SK-N-SH (cell line): ENCODE measurements at regions not wholly inside any gene's neighbourhood (a gene's known extent, or its start where the extent isn't known, plus 50 kb on each side); places are given as distances from the start of the nearest gene placed in this dataset.

ENCODE experiments used
- CTCF ChIA-PET: fragments of 300-600, 350-600 bp; formaldehyde crosslinking; extraction: SDS; loops from one replicate; lab custom pipeline; 2021; lab: Yijun Ruan, JAX
- POLR2A ChIA-PET: fragments of 350-600 bp; sonication (Branson Sonifier 250); formaldehyde crosslinking; extraction: SDS; loops from one replicate; lab custom pipeline; 2020; ENCODE audit warnings: antibody characterized with exemption, inconsistent platforms; lab: Yijun Ruan, JAX
- DNase-seq: peaks from one replicate; pipeline ENCODE4 v3.0.0; 2012
- H2AFZ ChIP-seq: fragments of 200-600 bp; sonication (generic); 2 replicates; pipeline ENCODE4 v1.8.1; 2016; ENCODE audit warnings: antibody characterized with exemption, mild to moderate bottlenecking, low read depth
- H3F3A ChIP-seq: fragments of 200-600 bp; sonication (generic); replicated peaks from 2 replicates; pipeline ENCODE3; 2016; ENCODE audit warnings: antibody characterized with exemption, mild to moderate bottlenecking; ENCODE audit not compliant: insufficient read depth
- H3K27ac ChIP-seq, 2 experiments: fragments of 200-500 bp in 1 of 2; fragments of 200-600 bp in 1 of 2; sonication (Bioruptor generic) in 1 of 2; sonication (generic), shearing (Covaris generic) in 1 of 2; 2 replicates each; pipeline versions ENCODE4 v1.5.1 to v1.6.1; 2014 to 2016; ENCODE audit warnings: low read depth in 2 of 2, inconsistent platforms in 1 of 2, low read length in 1 of 2, mild to moderate bottlenecking in 1 of 2, mixed read lengths in 1 of 2
- H3K27me3 ChIP-seq: fragments of 200-600 bp; sonication (generic), shearing (Covaris generic); 2 replicates; pipeline ENCODE4 v1.6.1; 2016; ENCODE audit warnings: mixed run types; ENCODE audit not compliant: insufficient read depth
- H3K36me3 ChIP-seq, 2 experiments: fragments of 200-500 bp in 1 of 2; fragments of 200-600 bp in 1 of 2; sonication (Bioruptor generic) in 1 of 2; sonication (generic) in 1 of 2; replicated peaks in 1 of 2; 2 replicates each; pipeline versions ENCODE3 to v1.5.1; 2014 to 2016; ENCODE audit warnings: low read length in 1 of 2, mild to moderate bottlenecking in 1 of 2; ENCODE audit not compliant: insufficient read depth in 2 of 2, control insufficient read depth in 1 of 2
- H3K4me1 ChIP-seq, 2 experiments: fragments of 200-500 bp in 1 of 2; fragments of 200-600 bp in 1 of 2; sonication (Bioruptor generic) in 1 of 2; sonication (generic), shearing (Covaris generic) in 1 of 2; 2 replicates each; pipeline versions ENCODE4 v1.5.1 to v1.6.1; 2014 to 2016; ENCODE audit warnings: low read depth in 1 of 2, low read length in 1 of 2, mixed run types in 1 of 2; ENCODE audit not compliant: insufficient read depth in 2 of 2, control insufficient read depth in 1 of 2
- H3K4me2 ChIP-seq: fragments of 200-600 bp; sonication (generic), shearing (Covaris generic); 2 replicates; pipeline ENCODE4 v1.6.1; 2017; ENCODE audit warnings: mixed run types
- H3K4me3 ChIP-seq, 2 experiments: fragments of 200-500 bp in 1 of 2; fragments of 200-600 bp in 1 of 2; sonication (Bioruptor generic) in 1 of 2; sonication (generic), shearing (Covaris generic) in 1 of 2; 2 replicates each; pipeline versions ENCODE4 v1.5.1 to v1.8.1; 2014 to 2016; ENCODE audit warnings: low read depth in 2 of 2, inconsistent platforms in 1 of 2, low read length in 1 of 2, mild to moderate bottlenecking in 1 of 2, mixed read lengths in 1 of 2, moderate library complexity in 1 of 2
- H3K79me2 ChIP-seq: fragments of 200-600 bp; sonication (generic); 2 replicates; pipeline ENCODE4 v1.8.1; 2017; ENCODE audit warnings: mild to moderate bottlenecking; ENCODE audit not compliant: insufficient read depth
- H3K9ac ChIP-seq: fragments of 200-600 bp; sonication (generic); 2 replicates; pipeline ENCODE4 v1.6.1; 2017; ENCODE audit warnings: mixed run types
- H3K9me2 ChIP-seq: fragments of 200-600 bp; sonication (generic); 2 replicates; pipeline ENCODE4 v1.6.1; 2017; ENCODE audit warnings: mixed run types
- H3K9me3 ChIP-seq: fragments of 200-600 bp; sonication (generic); 2 replicates; pipeline ENCODE4 v1.6.1; 2017; ENCODE audit warnings: mixed run types, mild to moderate bottlenecking, moderate library complexity
- H4K20me1 ChIP-seq: fragments of 200-600 bp; sonication (generic); 2 replicates; pipeline ENCODE4 v1.6.1; 2017; ENCODE audit warnings: mild to moderate bottlenecking, mixed run types; ENCODE audit not compliant: insufficient read depth
- CHD2 ChIP-seq: fragments of 150-350 bp; IDR thresholded peaks from 2 replicates; pipeline ENCODE4 v1.6.1; 2018; ENCODE audit warnings: low read length; ENCODE audit not compliant: partially characterized antibody
- CTCF ChIP-seq: fragments of 200-600 bp; sonication (generic); IDR thresholded peaks from 2 replicates; pipeline ENCODE4 v1.6.1; 2017; ENCODE audit warnings: antibody characterized with exemption, mild to moderate bottlenecking, moderate library complexity
- ELF1 ChIP-seq: IDR thresholded peaks from 2 replicates; pipeline ENCODE4 v1.4.0; 2012
- EZH2phosphoT487 ChIP-seq: fragments of 200-600 bp; sonication (generic); IDR thresholded peaks from 2 replicates; pipeline ENCODE4 v1.6.1; 2017; ENCODE audit warnings: low read depth, mixed run types, mild to moderate bottlenecking, antibody characterized with exemption, moderate library complexity, borderline replicate concordance
- FOSL2 ChIP-seq: IDR thresholded peaks from 2 replicates; pipeline ENCODE4 v1.4.0; 2012; ENCODE audit warnings: low read depth, mild to moderate bottlenecking, moderate library complexity, borderline replicate concordance
- FOXJ3 ChIP-seq: sonication (generic); formaldehyde crosslinking; IDR thresholded peaks from 2 replicates; pipeline ENCODE4 v1.5.1; 2020; ENCODE audit warnings: mild to moderate bottlenecking, missing genetic modification reagents
- FOXM1 ChIP-seq: IDR thresholded peaks from 2 replicates; pipeline ENCODE4 v1.4.0; 2012; ENCODE audit warnings: low read depth, mild to moderate bottlenecking
- GABPA ChIP-seq: IDR thresholded peaks from 2 replicates; pipeline ENCODE4 v1.4.0; 2012; ENCODE audit warnings: low read depth, mild to moderate bottlenecking
- GATA2 ChIP-seq: sonication (generic); formaldehyde crosslinking; IDR thresholded peaks from 2 replicates; pipeline ENCODE4 v1.5.0; 2020; ENCODE audit warnings: mild to moderate bottlenecking, missing genetic modification reagents
- JUND ChIP-seq: IDR thresholded peaks from 2 replicates; pipeline ENCODE4 v1.4.0; 2012
- MXI1 ChIP-seq: IDR thresholded peaks from 2 replicates; pipeline ENCODE4 v1.6.1; 2012; ENCODE audit warnings: mild to moderate bottlenecking, low read depth, low read length, improper control_type of control experiment
- NFIC ChIP-seq: IDR thresholded peaks from 2 replicates; pipeline ENCODE4 v1.4.0; 2012; ENCODE audit warnings: borderline replicate concordance
- NRF1 ChIP-seq: IDR thresholded peaks from 2 replicates; pipeline ENCODE4 v1.6.1; 2012; ENCODE audit warnings: low read depth, mild to moderate bottlenecking, low read length
- RCOR1 ChIP-seq: fragments of 150-350 bp; IDR thresholded peaks from 2 replicates; pipeline ENCODE4 v1.6.1; 2017; ENCODE audit warnings: antibody characterized with exemption, low read length
- RXRA ChIP-seq: IDR thresholded peaks from 2 replicates; pipeline ENCODE4 v1.4.0; 2012; ENCODE audit warnings: low read depth, mild to moderate bottlenecking, borderline replicate concordance
- SMC3 ChIP-seq: IDR thresholded peaks from 2 replicates; pipeline ENCODE4 v1.6.1; 2012; ENCODE audit warnings: low read depth, low read length, improper control_type of control experiment
- TAF1 ChIP-seq: IDR thresholded peaks from 2 replicates; pipeline ENCODE4 v1.6.1; 2012; ENCODE audit warnings: low read depth, mild to moderate bottlenecking, low read length, moderate library complexity, borderline replicate concordance
- TCF12 ChIP-seq: IDR thresholded peaks from 2 replicates; pipeline ENCODE4 v1.4.0; 2012
- TEAD4 ChIP-seq: IDR thresholded peaks from 2 replicates; pipeline ENCODE4 v1.4.0; 2012; ENCODE audit warnings: mild to moderate bottlenecking, borderline replicate concordance; ENCODE audit not compliant: insufficient read depth
- YY1 ChIP-seq: IDR thresholded peaks from 2 replicates; pipeline ENCODE4 v1.4.0; 2012; ENCODE audit warnings: low read depth, mild to moderate bottlenecking
- ZBTB33 ChIP-seq: IDR thresholded peaks from 2 replicates; pipeline ENCODE4 v1.4.0; 2012; ENCODE audit warnings: low read depth, borderline replicate concordance
- WGBS: methylation state at CpG from one replicate; pipeline ENCODE4 v1.1.6; 2017; ENCODE audit warnings: low lambda C conversion rate; 5-methylcytosine and 5-hydroxymethylcytosine counted together
- TF ChIP-seq, protein P1 (sequence below): IDR thresholded peaks from 2 replicates; pipeline ENCODE4 v1.6.1; 2012; ENCODE audit warnings: mild to moderate bottlenecking, low read depth, low read length, moderate library complexity
- TF ChIP-seq, protein P2 (sequence below): fragments of 150-350 bp; IDR thresholded peaks from 2 replicates; pipeline ENCODE4 v1.6.1; 2017; ENCODE audit warnings: antibody characterized with exemption, low read length, low read depth, borderline replicate concordance

DNA sequence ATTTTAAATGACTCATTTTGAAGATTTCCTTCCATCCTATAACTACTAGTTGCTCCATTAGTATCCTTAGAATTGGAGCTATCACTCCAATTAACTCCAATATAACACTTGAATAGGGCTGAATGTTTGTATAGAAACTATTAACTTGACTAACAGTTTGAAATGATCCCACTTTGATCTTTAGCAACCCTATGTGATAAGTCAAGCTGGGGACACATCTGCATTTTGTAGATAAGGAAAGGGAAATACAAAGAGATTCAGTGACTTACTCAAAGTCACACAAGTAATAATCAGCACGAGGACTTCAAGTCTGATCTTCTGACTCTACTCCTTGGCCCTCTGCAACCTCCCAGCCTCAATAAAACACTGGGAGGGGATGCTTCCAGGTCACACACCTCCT, 101.1 kb downstream of the TMEM215 start:
- no peak overlapping the region for H3K4me3 ChIP-seq
- CTCF ChIA-PET = interaction anchor here (1.3 kb wide), 1 partner anchor 797 kb away, joined by 3 read pairs; no protein-coding TSS in a partner anchor
- H2AFZ ChIP-seq = no peak overlapping the region
- no peak for DNase-seq
- no peaks in the 10 kb centered on the region for H3K27me3 ChIP-seq
- POLR2A ChIA-PET = no interaction called here
- no peaks in the 10 kb centered on the region for H3K9me3 ChIP-seq
- TF ChIP-seq FOXJ3 (CRISPR knock-in tag) (no peak), SMC3 (no peak), ZBTB33 (no peak), CHD2 (no peak), TEAD4 (no peak), FOSL2 (no peak), EZH2phosphoT487 (no peak), YY1 (no peak), MXI1 (no peak), ELF1 (no peak), GABPA (no peak), RCOR1 (no peak), TCF12 (no peak)
- no peaks in the 10 kb centered on the region for H3K4me1 ChIP-seq
- no peaks in the 10 kb centered on the region for H3K79me2 ChIP-seq
- H4K20me1 ChIP-seq = no peaks in the 10 kb centered on the region
- no peaks in the 10 kb centered on the region for H3K9me2 ChIP-seq
- H3F3A ChIP-seq = no peaks in the 10 kb centered on the region
- no peak overlapping the region for H3K4me2 ChIP-seq
- H3K9ac ChIP-seq = no peak overlapping the region
- 35% methylated on average over 1 of the region's 1 CpG for WGBS
- no peaks in the 10 kb centered on the region for H3K36me3 ChIP-seq
- H3K27ac ChIP-seq = no peak overlapping the region

DNA sequence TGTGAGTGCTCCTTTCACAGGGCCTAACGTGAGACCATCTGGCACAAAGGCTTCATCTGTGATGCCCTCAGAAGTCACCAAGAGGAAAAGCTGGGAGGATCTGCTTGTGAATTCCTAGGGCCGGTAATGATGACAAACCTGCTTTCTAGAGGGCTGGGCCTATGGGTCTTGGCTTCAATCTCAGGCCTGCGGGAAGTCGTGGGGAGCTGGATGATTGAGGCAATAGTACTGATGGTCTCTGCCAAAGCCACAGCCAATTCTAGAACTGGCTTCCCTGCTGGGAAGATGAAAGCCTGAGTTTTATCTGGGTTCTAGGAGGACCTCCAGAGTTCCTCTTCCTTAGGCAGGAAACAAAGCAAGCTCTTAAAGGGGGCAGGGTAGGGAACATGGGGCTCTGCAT, 102.7 kb downstream of the TMEM215 start:
- H3K27ac ChIP-seq = no peak overlapping the region
- no peak overlapping the region for H3K4me2 ChIP-seq
- H3K27me3 ChIP-seq = no peaks in the 10 kb centered on the region
- no peaks in the 10 kb centered on the region for H3K36me3 ChIP-seq
- H3K9ac ChIP-seq = no peak overlapping the region
- no peaks in the 10 kb centered on the region for H3K79me2 ChIP-seq
- H3K9me3 ChIP-seq = no peaks in the 10 kb centered on the region
- DNase-seq = no peak
- no peaks in the 10 kb centered on the region for H3K4me1 ChIP-seq
- H3K9me2 ChIP-seq = no peaks in the 10 kb centered on the region
- no peak overlapping the region for H3K4me3 ChIP-seq
- WGBS = 68% methylated on average over 3 of the region's 4 CpGs
- H4K20me1 ChIP-seq = no peaks in the 10 kb centered on the region
- POLR2A ChIA-PET = no interaction called here
- no peak overlapping the region for H2AFZ ChIP-seq
- CTCF ChIA-PET = interaction anchor here (0.6 to 1.7 kb wide), 3 partner anchors 16 to 306 kb away, joined by 3 to 4 read pairs (median 4); no protein-coding TSS in a partner anchor
- H3F3A ChIP-seq = no peaks in the 10 kb centered on the region
- TF ChIP-seq NFIC (no peak), JUND (no peak), GATA2 (no peak), NRF1 (no peak), FOXM1 (no peak), RXRA (no peak), CTCF (no peak), TAF1 (no peak), TEAD4 (no peak), MXI1 (no peak)
- TF ChIP-seq, protein P1, sequence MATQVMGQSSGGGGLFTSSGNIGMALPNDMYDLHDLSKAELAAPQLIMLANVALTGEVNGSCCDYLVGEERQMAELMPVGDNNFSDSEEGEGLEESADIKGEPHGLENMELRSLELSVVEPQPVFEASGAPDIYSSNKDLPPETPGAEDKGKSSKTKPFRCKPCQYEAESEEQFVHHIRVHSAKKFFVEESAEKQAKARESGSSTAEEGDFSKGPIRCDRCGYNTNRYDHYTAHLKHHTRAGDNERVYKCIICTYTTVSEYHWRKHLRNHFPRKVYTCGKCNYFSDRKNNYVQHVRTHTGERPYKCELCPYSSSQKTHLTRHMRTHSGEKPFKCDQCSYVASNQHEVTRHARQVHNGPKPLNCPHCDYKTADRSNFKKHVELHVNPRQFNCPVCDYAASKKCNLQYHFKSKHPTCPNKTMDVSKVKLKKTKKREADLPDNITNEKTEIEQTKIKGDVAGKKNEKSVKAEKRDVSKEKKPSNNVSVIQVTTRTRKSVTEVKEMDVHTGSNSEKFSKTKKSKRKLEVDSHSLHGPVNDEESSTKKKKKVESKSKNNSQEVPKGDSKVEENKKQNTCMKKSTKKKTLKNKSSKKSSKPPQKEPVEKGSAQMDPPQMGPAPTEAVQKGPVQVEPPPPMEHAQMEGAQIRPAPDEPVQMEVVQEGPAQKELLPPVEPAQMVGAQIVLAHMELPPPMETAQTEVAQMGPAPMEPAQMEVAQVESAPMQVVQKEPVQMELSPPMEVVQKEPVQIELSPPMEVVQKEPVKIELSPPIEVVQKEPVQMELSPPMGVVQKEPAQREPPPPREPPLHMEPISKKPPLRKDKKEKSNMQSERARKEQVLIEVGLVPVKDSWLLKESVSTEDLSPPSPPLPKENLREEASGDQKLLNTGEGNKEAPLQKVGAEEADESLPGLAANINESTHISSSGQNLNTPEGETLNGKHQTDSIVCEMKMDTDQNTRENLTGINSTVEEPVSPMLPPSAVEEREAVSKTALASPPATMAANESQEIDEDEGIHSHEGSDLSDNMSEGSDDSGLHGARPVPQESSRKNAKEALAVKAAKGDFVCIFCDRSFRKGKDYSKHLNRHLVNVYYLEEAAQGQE = no peak
- TF ChIP-seq, protein P2, sequence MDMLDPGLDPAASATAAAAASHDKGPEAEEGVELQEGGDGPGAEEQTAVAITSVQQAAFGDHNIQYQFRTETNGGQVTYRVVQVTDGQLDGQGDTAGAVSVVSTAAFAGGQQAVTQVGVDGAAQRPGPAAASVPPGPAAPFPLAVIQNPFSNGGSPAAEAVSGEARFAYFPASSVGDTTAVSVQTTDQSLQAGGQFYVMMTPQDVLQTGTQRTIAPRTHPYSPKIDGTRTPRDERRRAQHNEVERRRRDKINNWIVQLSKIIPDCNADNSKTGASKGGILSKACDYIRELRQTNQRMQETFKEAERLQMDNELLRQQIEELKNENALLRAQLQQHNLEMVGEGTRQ = no peak
